ENCODE measurements at regions not wholly inside any gene's neighbourhood (a gene's known extent, or its start where the extent isn't known, plus 50 kb on each side); places are given as distances from the start of the nearest gene placed in this dataset.
"Not testable (repeated sequence)": the region's sequence is repeated elsewhere in the genome, so short reads cannot be mapped to it uniquely, and the experiment has no call there.

DNA sequence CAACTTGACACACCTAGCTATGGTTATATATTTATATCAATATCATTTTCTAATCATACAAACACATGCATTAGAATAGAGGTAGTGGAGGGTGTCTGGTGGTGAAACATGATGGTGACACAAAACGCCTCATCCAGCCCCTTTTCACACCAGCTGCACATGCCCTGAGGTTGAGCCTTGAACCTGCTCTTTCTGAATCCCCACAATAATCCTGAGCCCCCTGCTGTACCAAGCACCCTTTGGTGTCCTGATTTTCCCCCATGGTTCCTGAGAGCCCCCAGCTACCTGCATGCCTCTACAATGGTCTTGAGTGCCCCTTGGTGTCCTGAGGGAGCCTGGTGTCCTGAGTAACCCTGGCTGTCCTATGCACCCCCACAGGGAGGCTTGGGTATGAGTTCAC, 840.6 kb downstream of the TMEM121 start:
- H3K9me3 ChIP-seq (ENCODE audit: control extremely low read depth in 1 of 3, control insufficient read depth in 2 of 3, insufficient read depth in 1 of 3, low read length in 2 of 3); H3K27me3 ChIP-seq (replicated peaks in 1 of 4; ENCODE audit: control extremely low read depth in 1 of 4, control insufficient read depth in 3 of 4, insufficient read depth in 4 of 4, low read length in 3 of 4); H3K9me3 Mint-ChIP-seq (ENCODE audit: insufficient read depth); H3K4me3 ChIP-seq (ENCODE audit: control extremely low read depth in 1 of 5, extremely low read depth in 1 of 5, insufficient read depth in 1 of 5, low read depth in 2 of 5, low read length in 4 of 5); H3K27ac Mint-ChIP-seq; intact Hi-C loops (cut with micrococcal nuclease); POLR2A ChIA-PET; H3K4me3 Mint-ChIP-seq; H3K27ac ChIP-seq (ENCODE audit: low read length in 2 of 2); H3K4me1 ChIP-seq (ENCODE audit: control insufficient read depth in 2 of 2, insufficient read depth in 2 of 2, low read length in 2 of 2); H3K36me3 ChIP-seq (replicated peaks in 1 of 2; ENCODE audit: control extremely low read depth in 1 of 2, control insufficient read depth in 1 of 2, extremely low read depth in 1 of 2, insufficient read depth in 2 of 2, low read length in 1 of 2); H3K4me1 Mint-ChIP-seq; H3K79me2 ChIP-seq (ENCODE audit: control insufficient read depth, insufficient read depth, low read length); H2AFZ ChIP-seq (ENCODE audit: insufficient read depth, low read depth, low read length, poor library complexity, severe bottlenecking); H4K20me1 ChIP-seq (ENCODE audit: control insufficient read depth, insufficient read depth, low read length, poor library complexity, severe bottlenecking); H3K27me3 Mint-ChIP-seq; ATAC-seq (ENCODE audit: low read depth); H3K4me2 ChIP-seq (replicated peaks; ENCODE audit: low read depth, low read length, poor library complexity, severe bottlenecking); CTCF ChIA-PET; DNase-seq; H3K9ac ChIP-seq (ENCODE audit: low read length): not testable (repeated sequence)
- no CpG with 5 or more reads among the region's 1 CpG for WGBS (ENCODE audit: insufficient coverage)

GRCh38 chr14:106369456-106369855, 843.1 kb downstream of the TMEM121 start:
- CTCF ChIA-PET; POLR2A ChIA-PET; H3K27me3 Mint-ChIP-seq; H3K27me3 ChIP-seq (replicated peaks in 1 of 4; ENCODE audit: control extremely low read depth in 1 of 4, control insufficient read depth in 3 of 4, insufficient read depth in 4 of 4, low read length in 3 of 4); H3K4me3 ChIP-seq (ENCODE audit: control extremely low read depth in 1 of 5, extremely low read depth in 1 of 5, insufficient read depth in 1 of 5, low read depth in 2 of 5, low read length in 4 of 5); intact Hi-C loops (cut with micrococcal nuclease); DNase-seq; H3K9me3 ChIP-seq (ENCODE audit: control extremely low read depth in 1 of 3, control insufficient read depth in 2 of 3, insufficient read depth in 1 of 3, low read length in 2 of 3); H3K27ac Mint-ChIP-seq; ATAC-seq (ENCODE audit: low read depth); H3K79me2 ChIP-seq (ENCODE audit: control insufficient read depth, insufficient read depth, low read length); H4K20me1 ChIP-seq (ENCODE audit: control insufficient read depth, insufficient read depth, low read length, poor library complexity, severe bottlenecking); H3K36me3 ChIP-seq (replicated peaks in 1 of 2; ENCODE audit: control extremely low read depth in 1 of 2, control insufficient read depth in 1 of 2, extremely low read depth in 1 of 2, insufficient read depth in 2 of 2, low read length in 1 of 2); H2AFZ ChIP-seq (ENCODE audit: insufficient read depth, low read depth, low read length, poor library complexity, severe bottlenecking); H3K27ac ChIP-seq (ENCODE audit: low read length in 2 of 2); H3K4me2 ChIP-seq (replicated peaks; ENCODE audit: low read depth, low read length, poor library complexity, severe bottlenecking); H3K9ac ChIP-seq (ENCODE audit: low read length); H3K4me3 Mint-ChIP-seq; H3K9me3 Mint-ChIP-seq (ENCODE audit: insufficient read depth): not testable (repeated sequence)
- WGBS (ENCODE audit: insufficient coverage) = no CpG with 5 or more reads among the region's 4 CpGs
- peaks cover 23% of the 10 kb centered on the region for H3K4me1 Mint-ChIP-seq
- H3K4me1 ChIP-seq (ENCODE audit: control insufficient read depth in 2 of 2, insufficient read depth in 2 of 2, low read length in 2 of 2) = peaks cover 8 to 15% of the 10 kb centered on the region in 2 donors
